ENCODE measurements at regions not wholly inside any gene's neighbourhood (a gene's known extent, or its start where the extent isn't known, plus 50 kb on each side); places are given as distances from the start of the nearest gene placed in this dataset.

DNA sequence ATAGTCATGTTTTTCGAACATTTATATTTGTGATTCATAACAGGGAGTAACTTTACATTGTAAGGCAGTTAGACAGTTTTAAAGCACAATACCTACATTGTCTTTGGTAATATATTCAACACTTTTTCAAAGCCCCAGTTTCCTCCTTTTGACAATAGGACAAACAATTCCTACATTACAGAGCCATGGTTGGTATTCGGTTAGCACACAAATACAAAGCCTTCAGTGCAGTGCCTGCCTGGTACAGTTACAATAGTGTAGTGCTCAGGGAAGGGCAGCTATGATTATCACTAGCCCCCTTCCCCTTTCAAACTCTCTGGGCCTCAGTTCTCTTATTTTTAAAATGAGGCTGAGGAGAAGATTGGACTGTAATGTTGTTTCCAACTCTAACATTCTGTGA lies 207.8 kb downstream of the TPBG start:
- no peaks in the 10 kb centered on the region for H3K36me3 ChIP-seq (replicated peaks in 1 of 2; ENCODE audit: control insufficient read depth in 1 of 2, insufficient read depth in 2 of 2, low read length in 1 of 2)
- no peak overlapping the region for H3K4me2 ChIP-seq
- no peak overlapping the region for H3K27ac ChIP-seq (ENCODE audit: low read depth in 2 of 2, low read length in 1 of 2)
- H3K4me3 ChIP-seq (ENCODE audit: low read depth in 2 of 2, low read length in 1 of 2): no peak overlapping the region
- H4K20me1 ChIP-seq (ENCODE audit: insufficient read depth): no peaks in the 10 kb centered on the region
- 81% methylated on average over 2 of the region's 2 CpGs for WGBS (ENCODE audit: low lambda C conversion rate)
- no peaks in the 10 kb centered on the region for H3K9me2 ChIP-seq
- peaks cover 0 to 6% of the 10 kb centered on the region in 2 experiments; a peak in 2 of 4 replicates for H3K4me1 ChIP-seq (ENCODE audit: control insufficient read depth in 1 of 2, insufficient read depth in 2 of 2, low read depth in 1 of 2, low read length in 1 of 2)
- CTCF ChIA-PET: no interaction called here
- H2AFZ ChIP-seq (ENCODE audit: low read depth): no peak overlapping the region
- TF ChIP-seq REST (IDR thresholded peaks at IDR 0.05; ENCODE audit: low read depth, low read length) (no peak), SIN3A (IDR thresholded peaks at IDR 0.05; ENCODE audit: borderline replicate concordance, low read depth, low read length) (no peak), CHD2 (IDR thresholded peaks at IDR 0.05; ENCODE audit: low read length, partially characterized antibody) (no peak), FOSL2 (IDR thresholded peaks at IDR 0.05; ENCODE audit: borderline replicate concordance, low read depth) (no peak), TEAD4 (IDR thresholded peaks at IDR 0.05; ENCODE audit: borderline replicate concordance, insufficient read depth) (no peak), POLR2AphosphoS5 (IDR thresholded peaks at IDR 0.05; ENCODE audit: low read depth, low read length) (no peak), FOXJ3 (CRISPR knock-in tag; IDR thresholded peaks at IDR 0.05) (no peak), ELF1 (IDR thresholded peaks at IDR 0.05) (no peak), RFX5 (IDR thresholded peaks at IDR 0.05; ENCODE audit: low read length) (no peak), FOXM1 (IDR thresholded peaks at IDR 0.05; ENCODE audit: low read depth) (no peak), YY1 (IDR thresholded peaks at IDR 0.05; ENCODE audit: low read depth) (no peak), MEF2A (IDR thresholded peaks at IDR 0.05; ENCODE audit: borderline replicate concordance, low read depth) (no peak), USF1 (IDR thresholded peaks at IDR 0.05; ENCODE audit: borderline replicate concordance, low read depth) (no peak), ZBTB33 (IDR thresholded peaks at IDR 0.05; ENCODE audit: borderline replicate concordance, low read depth) (no peak), GABPA (IDR thresholded peaks at IDR 0.05; ENCODE audit: low read depth) (no peak)
- TF ChIP-seq, protein P1, sequence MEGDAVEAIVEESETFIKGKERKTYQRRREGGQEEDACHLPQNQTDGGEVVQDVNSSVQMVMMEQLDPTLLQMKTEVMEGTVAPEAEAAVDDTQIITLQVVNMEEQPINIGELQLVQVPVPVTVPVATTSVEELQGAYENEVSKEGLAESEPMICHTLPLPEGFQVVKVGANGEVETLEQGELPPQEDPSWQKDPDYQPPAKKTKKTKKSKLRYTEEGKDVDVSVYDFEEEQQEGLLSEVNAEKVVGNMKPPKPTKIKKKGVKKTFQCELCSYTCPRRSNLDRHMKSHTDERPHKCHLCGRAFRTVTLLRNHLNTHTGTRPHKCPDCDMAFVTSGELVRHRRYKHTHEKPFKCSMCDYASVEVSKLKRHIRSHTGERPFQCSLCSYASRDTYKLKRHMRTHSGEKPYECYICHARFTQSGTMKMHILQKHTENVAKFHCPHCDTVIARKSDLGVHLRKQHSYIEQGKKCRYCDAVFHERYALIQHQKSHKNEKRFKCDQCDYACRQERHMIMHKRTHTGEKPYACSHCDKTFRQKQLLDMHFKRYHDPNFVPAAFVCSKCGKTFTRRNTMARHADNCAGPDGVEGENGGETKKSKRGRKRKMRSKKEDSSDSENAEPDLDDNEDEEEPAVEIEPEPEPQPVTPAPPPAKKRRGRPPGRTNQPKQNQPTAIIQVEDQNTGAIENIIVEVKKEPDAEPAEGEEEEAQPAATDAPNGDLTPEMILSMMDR (IDR thresholded peaks at IDR 0.05): no peak
- TF ChIP-seq, protein P2, sequence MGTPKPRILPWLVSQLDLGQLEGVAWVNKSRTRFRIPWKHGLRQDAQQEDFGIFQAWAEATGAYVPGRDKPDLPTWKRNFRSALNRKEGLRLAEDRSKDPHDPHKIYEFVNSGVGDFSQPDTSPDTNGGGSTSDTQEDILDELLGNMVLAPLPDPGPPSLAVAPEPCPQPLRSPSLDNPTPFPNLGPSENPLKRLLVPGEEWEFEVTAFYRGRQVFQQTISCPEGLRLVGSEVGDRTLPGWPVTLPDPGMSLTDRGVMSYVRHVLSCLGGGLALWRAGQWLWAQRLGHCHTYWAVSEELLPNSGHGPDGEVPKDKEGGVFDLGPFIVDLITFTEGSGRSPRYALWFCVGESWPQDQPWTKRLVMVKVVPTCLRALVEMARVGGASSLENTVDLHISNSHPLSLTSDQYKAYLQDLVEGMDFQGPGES (IDR thresholded peaks at IDR 0.05; ENCODE audit: low read depth, low read length): no peak
- peaks cover 4% of the 10 kb centered on the region; the same call in 1 of the 2 replicates for H3K9me3 ChIP-seq
- no peaks in the 10 kb centered on the region for H3K27me3 ChIP-seq (ENCODE audit: insufficient read depth)
- H3K9ac ChIP-seq: no peak overlapping the region
- H3F3A ChIP-seq (replicated peaks; ENCODE audit: insufficient read depth): no peaks in the 10 kb centered on the region
- no peaks in the 10 kb centered on the region for H3K79me2 ChIP-seq (ENCODE audit: insufficient read depth)
- DNase-seq: no peak
- POLR2A ChIA-PET: no interaction called here

Data from SK-N-SH (cell line).